ENCODE measurements at regions not wholly inside any gene's neighbourhood (a gene's known extent, or its start where the extent isn't known, plus 50 kb on each side); places are given as distances from the start of the nearest gene placed in this dataset.

DNA sequence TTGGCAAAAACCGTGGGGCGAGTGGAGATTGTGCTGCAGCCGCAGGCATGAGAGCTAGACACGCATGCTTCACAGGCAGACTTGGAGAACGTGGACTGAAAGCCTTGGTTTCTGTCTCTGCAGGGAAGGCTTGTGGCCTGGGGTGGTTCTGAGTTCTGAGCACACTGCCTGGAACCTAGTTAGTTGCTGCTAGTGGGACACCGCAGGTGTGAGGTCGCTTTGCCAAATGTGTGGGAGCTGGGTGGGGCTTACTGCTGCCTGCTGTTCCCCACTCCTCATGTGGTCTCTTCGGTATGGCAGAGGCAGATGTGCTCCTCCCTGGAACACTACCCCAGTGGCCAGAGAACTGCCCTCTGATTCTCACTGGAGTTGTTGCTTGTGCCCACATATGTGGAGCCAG is 484.0 kb downstream of the MMUT start:
- TF ChIP-seq, protein P1, sequence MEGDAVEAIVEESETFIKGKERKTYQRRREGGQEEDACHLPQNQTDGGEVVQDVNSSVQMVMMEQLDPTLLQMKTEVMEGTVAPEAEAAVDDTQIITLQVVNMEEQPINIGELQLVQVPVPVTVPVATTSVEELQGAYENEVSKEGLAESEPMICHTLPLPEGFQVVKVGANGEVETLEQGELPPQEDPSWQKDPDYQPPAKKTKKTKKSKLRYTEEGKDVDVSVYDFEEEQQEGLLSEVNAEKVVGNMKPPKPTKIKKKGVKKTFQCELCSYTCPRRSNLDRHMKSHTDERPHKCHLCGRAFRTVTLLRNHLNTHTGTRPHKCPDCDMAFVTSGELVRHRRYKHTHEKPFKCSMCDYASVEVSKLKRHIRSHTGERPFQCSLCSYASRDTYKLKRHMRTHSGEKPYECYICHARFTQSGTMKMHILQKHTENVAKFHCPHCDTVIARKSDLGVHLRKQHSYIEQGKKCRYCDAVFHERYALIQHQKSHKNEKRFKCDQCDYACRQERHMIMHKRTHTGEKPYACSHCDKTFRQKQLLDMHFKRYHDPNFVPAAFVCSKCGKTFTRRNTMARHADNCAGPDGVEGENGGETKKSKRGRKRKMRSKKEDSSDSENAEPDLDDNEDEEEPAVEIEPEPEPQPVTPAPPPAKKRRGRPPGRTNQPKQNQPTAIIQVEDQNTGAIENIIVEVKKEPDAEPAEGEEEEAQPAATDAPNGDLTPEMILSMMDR (IDR thresholded peaks at IDR 0.05) = no peak
- TF ChIP-seq POLR2A (IDR thresholded peaks at IDR 0.05) = no peak

Data from prostate gland (tissue), 2 donors.